GM18520 (cell line): ENCODE measurements at regions not wholly inside any gene's neighbourhood (a gene's known extent, or its start where the extent isn't known, plus 50 kb on each side); places are given as distances from the start of the nearest gene placed in this dataset.
"Not testable (repeated sequence)": the region's sequence is repeated elsewhere in the genome, so short reads cannot be mapped to it uniquely, and the experiment has no call there.

Experiments
- ATAC-seq: cut with Tn5 transposase; IDR thresholded peaks from one replicate; pipeline ENCODE4 v1.9.1; 2021; ENCODE audit not compliant: unreplicated experiment

DNA sequence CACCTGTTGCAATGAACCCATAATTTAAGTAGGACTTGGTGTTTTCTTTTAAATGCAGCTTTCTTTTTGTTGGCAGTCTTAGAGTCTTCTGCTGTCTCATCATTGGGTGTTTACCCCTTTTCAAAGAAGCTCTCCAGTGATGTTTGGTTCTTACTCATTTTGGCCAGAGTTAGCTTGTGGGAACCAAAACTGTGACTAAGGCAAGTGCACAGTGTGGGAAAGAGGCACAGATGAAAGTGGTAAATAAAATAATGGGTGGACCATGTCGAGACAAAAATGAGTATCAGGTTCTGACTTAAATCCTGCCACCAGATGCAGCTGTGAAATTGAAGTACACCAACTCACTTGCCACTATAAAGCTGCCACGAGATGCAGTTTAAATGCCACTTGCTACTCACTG, 615.4 kb upstream of the MIS18BP1 start:
- ATAC-seq, result no peak

DNA sequence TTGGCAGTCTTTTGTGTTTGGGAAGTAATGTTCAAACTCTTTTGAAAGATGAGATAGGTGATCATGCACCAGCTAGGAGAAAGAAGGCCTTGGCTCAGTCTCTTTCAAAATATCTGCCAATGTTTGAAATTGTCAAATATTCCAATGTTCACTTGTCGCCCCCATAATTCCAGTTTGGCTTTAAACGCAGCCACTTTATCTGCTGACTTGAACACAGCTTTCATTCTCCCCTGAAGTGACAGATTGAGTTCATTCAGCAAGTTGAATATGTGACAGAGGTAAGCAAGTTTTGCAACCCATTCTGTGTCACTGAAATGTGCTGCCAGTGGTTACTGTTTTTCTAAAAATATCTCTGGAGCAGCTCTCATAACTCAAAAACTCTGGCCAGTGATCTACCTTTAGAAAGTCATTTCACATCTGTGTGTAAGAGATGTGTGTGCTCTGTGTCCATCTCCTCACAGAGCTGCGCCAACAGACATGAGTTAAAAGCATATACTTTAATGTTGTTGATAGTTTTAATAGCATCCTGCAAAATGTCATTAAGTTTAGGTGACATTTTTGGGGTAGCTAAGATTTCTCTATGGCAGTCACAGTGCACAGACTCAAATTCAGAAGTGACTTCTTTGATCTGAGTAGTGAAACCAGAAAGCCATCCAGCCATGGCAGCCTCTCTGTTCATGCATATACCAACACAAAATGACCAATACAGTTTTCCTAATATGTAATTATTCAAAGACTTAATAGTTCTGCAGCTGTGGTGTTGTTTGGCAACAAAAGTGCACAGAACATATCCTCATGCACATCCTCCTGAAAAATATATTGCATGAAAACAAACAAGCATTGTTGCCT, 614.3 kb upstream of the MIS18BP1 start:
- ATAC-seq, result no peak

DNA sequence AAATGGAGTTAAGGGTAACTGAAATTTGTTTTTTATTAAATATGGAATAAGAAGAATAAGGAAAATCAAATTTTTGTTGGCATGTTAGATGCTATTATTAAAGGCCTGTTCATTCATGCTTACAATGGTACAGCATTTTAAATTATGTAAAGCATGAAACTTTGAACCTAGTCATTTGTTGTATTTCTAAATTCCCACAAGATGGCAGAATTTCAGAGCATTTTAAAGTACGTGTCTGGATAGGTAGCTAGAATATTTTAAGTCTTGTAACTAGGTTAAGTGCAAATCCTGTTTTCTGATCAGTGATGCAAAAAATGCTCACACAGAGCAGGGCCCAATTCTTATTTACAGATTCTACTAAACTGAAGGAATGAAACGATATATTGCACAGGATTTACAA, 585.6 kb upstream of the MIS18BP1 start:
- ATAC-seq, result no peak

DNA sequence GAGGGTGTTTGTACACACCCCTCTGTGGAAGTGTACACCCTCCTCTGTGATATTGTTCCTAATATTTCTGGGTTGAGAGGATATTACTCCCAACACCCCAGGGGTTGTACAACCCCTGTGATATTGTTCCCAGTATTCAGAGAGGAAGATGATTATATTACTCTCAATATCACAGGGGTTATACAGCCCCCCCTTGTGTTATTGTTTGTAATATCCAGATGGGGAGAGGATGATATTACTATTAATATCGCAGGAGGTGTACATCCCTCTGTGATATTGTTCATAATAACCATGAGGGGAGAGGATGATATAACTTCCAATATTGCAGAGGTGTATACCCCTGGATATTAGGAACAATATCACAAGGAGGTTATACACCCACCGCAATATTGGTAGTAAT, 566.1 kb upstream of the MIS18BP1 start:
- no peak for ATAC-seq

DNA sequence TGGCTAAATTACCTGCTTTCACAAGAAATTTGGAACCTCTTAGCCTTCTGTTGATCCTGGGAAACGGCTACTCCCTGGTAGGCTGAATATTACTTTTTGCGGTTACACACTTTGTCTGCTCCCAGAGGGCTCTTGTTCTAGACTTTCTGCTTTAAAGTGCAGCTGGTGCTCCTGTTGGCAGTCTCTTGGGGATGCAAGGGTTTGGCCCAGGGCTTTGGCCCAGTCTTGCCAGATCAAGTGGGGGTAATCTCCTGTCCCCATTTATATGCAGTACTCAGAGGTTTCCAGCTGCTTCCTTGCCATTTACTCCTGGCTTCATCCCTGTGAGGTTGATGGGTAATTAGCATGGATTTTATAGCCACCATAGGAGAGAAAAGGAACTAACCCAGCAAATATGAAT, 558.2 kb upstream of the MIS18BP1 start:
- ATAC-seq, result no peak

DNA sequence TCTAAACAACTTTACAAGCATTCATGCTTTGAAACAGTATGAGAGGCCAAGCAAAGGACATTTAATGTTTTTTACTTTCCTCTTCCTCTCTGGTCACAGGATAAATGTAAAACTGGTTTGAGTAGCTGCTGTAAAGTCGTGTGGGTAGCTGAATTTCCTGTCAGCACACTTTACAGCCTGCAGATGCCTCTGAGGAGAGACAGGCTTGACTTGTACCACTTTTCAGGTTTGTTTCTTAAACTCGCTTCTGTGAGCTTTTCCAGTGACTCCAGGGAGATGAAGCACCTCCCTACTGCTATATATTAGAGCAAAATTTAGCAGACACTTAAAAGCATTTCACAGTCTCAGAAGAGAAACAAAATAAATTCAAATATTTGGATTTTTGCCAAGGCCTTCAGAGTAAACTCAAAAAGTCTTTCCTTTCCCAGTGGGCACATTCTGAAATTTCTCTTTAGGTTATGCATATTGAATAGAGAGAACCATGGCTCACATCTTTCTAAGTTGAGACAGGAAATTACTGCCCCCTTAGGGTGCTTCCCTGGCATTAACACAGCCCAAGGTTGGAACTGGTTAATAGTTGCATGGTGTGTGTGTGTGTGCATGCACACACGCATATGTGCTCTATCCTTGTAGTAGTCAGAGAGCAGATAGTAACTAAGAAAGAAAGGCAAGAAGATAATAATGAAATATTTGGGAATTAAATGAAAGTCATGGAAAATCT, 557.3 kb upstream of the MIS18BP1 start:
- no peak for ATAC-seq

DNA sequence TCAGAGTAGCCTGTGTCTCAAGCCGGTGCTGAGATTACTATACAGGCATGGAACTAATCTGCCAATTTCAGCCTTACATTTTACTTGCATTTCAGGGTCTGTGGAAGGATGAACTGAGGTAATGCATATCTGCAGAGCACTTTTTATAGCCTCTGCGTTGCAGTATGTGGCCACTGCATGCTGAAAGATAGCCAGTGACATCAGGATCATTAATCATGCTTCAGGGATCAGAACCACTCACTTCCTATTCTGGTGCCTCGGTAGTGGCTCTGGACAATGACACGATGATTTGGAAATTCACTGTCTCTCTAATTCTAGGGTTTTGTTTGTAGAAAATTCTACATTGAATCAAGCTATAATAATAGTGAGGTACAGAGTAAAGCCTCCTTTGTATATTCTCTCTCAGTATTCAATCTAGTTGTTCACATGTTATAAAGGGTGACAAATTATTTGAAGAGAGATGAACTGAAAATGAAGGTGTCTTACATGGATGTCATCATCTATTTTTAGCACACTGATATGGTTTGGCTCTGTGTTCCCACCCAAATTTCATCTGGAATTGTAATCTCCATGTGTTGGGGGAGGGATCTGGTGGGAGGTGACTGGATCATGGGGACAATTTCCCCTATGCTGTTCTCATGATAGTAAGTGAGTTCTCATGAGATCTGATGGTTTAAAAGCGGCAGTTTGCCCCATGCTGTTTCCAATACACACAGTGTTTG, 554.3 kb upstream of the MIS18BP1 start:
- no peak for ATAC-seq

DNA sequence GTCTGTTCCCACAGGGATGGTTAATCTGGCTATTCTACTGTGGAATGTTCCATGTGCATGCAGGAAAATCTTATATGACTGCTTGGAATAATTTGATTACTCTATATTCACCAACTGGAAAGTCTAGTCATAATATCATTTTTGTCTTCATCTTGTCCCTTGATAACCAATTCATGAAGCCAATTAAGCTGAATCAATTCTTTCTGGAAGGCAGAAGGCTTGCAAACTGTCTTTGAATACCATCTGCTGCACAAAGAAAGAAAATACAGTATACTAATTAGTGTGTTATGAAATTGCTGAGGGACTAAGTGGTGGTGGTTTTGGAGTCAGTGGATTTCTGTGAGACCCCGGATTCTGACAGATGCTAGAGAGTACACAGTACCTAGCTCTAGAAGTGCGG, 546.5 kb upstream of the MIS18BP1 start:
- no peak for ATAC-seq

DNA sequence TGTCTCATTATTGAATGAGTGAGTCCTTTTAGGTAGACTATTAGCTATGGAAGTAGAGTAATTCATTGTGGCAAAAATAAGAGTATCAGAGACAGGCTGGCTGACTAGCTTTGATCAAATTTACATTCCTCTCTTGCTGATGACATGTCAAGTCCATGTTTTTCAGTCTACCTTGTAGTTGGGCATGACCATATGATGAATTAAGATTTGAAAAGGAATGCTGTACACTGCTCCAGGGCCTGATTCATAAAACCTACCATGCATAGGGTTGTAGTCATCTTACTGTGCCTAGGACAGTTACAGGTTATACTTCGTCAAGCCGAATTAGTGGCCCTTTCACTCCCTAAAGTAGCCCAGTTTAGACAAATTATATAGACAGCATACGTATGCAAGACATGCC, 545.7 kb upstream of the MIS18BP1 start:
- no peak for ATAC-seq

DNA sequence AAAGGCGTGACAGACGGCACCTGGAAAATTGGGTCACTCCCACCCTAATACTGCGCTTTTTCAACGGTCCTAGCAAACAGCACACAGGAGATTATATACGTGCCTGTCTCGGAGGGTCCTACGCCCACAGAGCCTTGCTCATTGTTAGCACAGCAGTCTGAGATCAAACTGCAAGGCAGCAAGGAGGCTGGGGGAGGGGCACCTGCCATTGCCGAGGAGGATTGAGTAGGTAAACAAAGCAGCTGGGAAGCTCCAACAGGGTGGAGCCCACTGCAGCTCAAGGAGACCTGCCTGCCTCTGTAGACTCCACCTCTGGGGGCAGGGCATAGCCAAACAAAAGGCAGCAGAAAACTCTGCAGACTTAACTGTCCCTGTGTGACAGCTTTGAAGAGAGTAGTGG, 543.0 kb upstream of the MIS18BP1 start:
- not testable (repeated sequence) for ATAC-seq

DNA sequence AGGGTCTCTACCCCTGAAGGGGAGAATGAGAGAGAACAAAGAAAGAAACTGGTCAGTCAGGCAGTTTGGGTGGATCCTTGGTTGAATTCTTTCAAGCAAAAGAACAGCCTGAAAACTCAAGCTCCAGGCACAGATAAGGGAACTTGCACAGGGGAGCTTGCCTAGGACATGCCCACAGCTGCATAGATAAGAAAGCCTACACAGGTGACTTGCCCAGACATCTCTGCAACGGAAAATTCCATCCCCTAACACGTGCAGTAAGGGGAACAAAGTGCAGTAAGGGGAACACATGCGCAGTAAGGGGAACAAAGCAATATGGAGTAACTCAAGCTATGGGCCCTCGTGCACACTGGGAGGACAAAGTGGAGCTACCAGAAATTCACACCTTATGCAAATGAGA, 540.1 kb upstream of the MIS18BP1 start:
- ATAC-seq, result no peak

DNA sequence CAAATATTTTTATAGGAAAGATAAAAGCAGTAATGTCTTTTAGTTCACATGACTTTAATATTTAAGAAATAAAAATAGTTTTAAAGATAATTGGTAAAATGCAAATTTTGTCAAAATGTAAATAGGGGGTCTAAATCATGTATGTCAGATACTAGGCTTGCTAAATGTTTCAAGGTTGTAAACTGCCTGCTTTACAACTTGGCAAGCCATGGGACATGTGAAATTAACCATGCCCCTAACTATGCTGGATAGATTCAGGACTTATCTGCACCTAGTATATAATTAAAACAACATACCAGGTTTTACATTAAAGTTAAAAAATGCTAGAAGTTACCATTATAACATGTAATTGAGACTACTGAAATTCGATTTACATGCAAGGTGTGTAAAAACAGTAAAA, 537.3 kb upstream of the MIS18BP1 start:
- no peak for ATAC-seq

DNA sequence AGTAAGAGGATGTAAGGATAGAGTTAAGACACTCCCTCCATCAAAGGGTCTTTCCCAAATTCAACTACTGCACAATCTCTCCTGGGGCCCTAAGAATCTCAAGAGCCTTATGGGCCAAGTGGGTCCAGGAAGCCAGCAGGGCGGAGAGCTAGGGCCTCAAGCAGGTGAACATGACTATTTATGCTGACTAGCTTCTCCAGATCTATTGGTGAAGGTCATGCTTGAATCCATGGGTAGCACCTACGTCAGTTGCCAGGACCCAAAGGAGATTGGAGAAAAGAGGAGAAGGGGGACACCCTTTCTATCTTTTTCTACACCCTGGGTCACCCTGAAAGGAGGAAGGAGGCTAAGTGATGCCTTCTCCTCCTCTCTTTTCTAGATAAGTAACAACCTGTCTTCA, 534.2 kb upstream of the MIS18BP1 start:
- ATAC-seq, result no peak

DNA sequence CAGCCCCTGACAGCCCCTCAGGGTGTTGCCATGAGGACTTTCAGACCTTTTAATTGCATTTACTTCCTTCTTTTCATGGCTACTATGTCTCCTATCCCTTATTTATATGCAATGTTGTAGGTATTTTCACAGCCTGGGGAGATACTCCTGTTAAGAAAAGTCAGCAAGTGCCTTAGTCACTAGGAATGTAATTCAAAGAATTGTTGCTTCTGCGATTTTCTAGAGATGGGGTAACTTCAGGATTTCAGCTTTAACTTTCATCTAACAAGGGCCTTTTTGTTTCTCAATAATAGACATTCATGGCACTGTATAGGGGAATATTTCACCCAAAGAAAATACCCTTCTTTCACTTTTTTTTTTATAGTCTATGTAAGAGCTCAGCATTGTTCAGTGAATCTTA, 533.3 kb upstream of the MIS18BP1 start:
- ATAC-seq, result no peak

DNA sequence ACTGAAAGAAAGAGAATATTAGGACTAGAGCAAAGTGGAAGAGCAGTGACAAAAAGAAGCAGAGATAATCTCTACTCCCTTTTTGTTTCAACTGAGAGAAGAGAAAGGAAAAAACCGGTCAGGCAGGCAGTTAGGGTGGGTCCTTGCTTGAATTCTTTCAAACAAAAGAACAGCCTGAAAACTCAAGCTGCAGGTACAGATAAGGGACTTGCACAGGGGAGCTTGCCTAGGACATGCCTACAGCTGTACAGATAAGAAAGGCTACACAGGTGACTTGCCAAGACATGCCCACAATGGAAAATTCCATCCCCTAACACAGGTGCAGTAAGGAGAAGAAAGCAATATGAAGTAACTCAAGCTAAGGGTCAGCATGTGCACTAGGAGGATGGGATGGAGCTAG, 532.2 kb upstream of the MIS18BP1 start:
- ATAC-seq, result no peak

DNA sequence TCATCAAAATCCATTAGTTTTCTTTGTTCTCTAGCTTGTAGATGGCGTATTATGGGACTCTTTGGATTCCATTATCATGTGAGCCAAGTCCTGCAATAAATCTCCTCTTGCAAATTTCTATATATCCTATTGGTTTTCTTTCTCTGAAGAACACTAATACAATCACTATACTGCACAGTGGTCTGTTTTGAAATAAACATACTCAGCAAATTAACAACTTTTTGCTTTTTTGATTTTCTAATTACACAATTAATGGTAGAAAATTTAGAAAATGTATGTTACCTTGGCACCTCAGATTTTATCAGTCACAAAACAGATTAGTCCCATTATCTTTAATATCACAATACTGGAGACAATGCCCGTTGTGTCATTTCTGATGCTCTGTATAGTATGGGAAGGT, 513.2 kb upstream of the MIS18BP1 start:
- no peak for ATAC-seq

DNA sequence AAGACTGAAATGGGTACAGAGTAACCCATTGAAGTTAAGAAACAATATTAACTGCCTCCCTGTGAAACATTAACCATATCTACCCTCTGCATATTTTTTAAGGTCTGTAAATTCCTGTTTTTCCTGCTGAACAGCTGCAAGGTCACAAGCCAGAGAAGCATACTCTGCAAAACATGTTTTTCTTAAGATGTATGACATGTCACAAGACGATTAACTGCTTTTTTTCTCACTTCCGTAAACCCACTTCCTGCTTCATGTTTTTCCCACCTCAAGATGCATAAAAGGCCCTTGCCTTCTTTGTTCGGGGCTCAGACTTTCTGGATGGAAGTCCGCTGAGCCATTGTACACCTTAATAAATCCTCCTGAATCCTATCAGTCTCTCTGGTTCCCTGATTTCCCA, 504.7 kb upstream of the MIS18BP1 start:
- no peak for ATAC-seq

DNA sequence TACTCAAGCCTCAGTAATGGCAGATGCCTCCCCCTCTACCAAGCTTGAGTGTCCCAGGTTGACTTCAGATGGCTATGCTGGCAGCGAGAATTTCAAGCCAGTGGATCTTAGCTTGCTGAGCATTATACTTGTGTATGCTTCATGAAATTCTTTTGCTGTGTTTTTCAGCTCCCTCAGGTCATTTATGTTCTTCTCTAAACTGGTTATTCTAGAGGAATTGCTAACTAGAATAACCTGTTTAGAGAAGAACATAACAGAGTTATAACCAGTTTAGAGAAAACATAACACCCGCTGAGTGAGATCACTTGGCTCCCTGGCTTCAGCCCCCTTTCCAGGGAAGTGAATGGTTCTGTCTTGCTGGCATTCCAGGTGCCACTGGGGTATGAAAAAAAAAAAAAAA, 503.4 kb upstream of the MIS18BP1 start:
- not testable (repeated sequence) for ATAC-seq

DNA sequence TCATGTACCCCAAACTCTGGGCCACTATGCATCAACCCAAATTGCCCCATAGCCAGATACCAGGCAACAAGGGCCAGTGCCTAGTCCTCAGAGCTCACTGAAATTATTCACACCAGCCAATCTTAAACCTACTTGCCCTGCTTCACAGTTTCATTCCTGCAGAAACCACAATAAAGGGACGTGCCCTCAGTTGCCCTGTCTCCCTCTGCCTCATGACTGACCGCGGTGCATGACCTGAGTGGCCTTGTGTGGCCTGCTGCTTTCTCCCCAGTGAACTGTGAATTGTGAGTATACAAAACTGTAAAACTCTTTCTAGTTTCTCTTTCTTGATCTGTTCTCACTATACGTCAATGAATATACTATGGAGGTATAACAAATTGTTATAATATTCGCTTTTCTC, 490.9 kb upstream of the MIS18BP1 start:
- ATAC-seq, result no peak

DNA sequence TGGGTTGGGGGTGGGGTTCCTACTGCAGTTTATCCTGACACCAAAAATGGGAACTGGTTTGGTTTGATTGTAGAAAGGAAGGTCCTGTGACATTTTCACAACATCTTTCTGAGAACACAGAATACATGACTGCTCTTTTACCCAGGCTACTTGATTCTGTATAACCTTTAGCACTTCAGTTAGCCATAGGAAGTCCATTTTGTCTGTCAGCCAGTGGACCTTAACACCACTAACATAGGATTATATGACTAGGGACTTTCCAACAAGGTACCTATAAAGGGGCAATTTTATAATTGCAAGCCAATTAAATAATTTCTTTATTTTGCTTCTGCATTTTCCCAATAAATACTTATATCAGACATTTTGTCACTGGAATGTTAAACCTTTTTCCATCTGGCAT, 489.2 kb upstream of the MIS18BP1 start:
- ATAC-seq, result no peak

DNA sequence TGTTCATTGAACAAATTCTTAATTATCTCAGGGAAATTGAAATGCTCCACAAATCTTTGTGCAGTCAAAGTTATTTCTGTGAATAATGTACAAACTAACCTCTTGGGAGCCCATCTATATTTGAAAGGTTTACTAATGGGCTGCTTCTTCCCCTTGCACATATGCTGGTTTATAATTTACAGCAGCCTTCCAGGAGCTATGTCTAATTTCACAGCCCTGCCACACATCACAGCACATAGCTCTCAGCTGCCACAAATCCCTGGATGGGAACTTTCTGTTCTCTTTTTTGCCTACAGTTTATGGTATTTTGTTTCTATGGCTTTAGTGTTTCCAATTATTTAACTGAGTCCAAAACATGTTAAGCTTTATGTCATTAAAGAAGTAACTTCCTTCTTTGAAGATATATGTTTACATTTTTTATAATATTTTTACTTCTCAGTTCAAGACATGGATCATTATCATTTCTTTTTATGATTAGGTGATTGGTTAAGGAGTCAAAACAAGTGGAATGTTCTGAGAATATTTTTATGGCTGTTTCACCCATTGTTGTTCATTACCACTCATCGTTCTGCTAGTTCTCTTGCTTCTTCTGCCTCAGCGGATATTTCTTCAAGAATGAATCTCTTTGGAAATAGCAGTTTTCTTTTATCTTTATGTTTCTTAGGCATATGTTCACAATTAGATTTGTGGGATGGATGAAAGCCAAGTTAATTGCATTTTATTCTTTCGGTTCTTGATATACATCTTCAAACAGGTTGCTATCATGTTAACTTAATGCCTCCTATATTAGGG, 475.6 kb upstream of the MIS18BP1 start:
- ATAC-seq, result no peak
